K562 (cell line): ENCODE measurements at regions not wholly inside any gene's neighbourhood (a gene's known extent, or its start where the extent isn't known, plus 50 kb on each side); places are given as distances from the start of the nearest gene placed in this dataset.
"Not testable (repeated sequence)": the region's sequence is repeated elsewhere in the genome, so short reads cannot be mapped to it uniquely, and the experiment has no call there.

Experiments used
- ATF3 ChIP-seq, 2 experiments: fragments of 450-650 bp in 1 of 2; sonication (generic) in 1 of 2; formaldehyde crosslinking in 1 of 2; IDR thresholded peaks in 1 of 2; conservative IDR thresholded peaks in 1 of 2; 2 replicates each; pipeline versions ENCODE4 v1.6.1 to v1.8.1; 2016 to 2023; ENCODE audit warnings: mild to moderate bottlenecking in 2 of 2, moderate library complexity in 2 of 2, inconsistent platforms in 1 of 2, missing genetic modification reagents in 1 of 2
- BRCA1 ChIP-seq, 2 experiments: fragments of 450-650 bp in 1 of 2; sonication (generic) in 1 of 2; formaldehyde crosslinking in 1 of 2; IDR thresholded peaks; 2 replicates each; pipeline versions ENCODE4 v1.5.0 to v1.6.1; 2017 to 2020; ENCODE audit warnings: mild to moderate bottlenecking in 1 of 2, missing genetic modification reagents in 1 of 2
- CTCF ChIP-seq, 3 experiments: IDR thresholded peaks in 2 of 3; conservative IDR thresholded peaks in 1 of 3; 2 replicates each; pipeline ENCODE4 v1.5.1; 2011 to 2012; ENCODE audit warnings: low read length in 3 of 3, mild to moderate bottlenecking in 3 of 3, control low read depth in 2 of 3, improper control_type of control experiment in 1 of 3, inconsistent platforms in 1 of 3, low read depth in 1 of 3, mixed read lengths in 1 of 3, moderate library complexity in 1 of 3; ENCODE audit not compliant: insufficient read depth in 2 of 3
- ELK1 ChIP-seq: sonication (generic); formaldehyde crosslinking; IDR thresholded peaks from 2 replicates; pipeline ENCODE4 v1.8.1; 2022; ENCODE audit warnings: missing genetic modification reagents
- EP300 ChIP-seq: IDR thresholded peaks from 2 replicates; pipeline ENCODE4 v1.6.1; 2012; ENCODE audit warnings: low read length, improper control_type of control experiment
- MAX ChIP-seq: sonication (generic); formaldehyde crosslinking; IDR thresholded peaks from 2 replicates; pipeline ENCODE4 v1.9.0; 2022; ENCODE audit warnings: mild to moderate bottlenecking, missing genetic modification reagents
- ZBTB49 ChIP-seq: sonication (generic); formaldehyde crosslinking; IDR thresholded peaks from 2 replicates; pipeline ENCODE4 v1.8.0; 2022; ENCODE audit warnings: missing genetic modification reagents, mild to moderate bottlenecking, borderline replicate concordance
- ZNF561 ChIP-seq: fragments of 450-650 bp; formaldehyde crosslinking; conservative IDR thresholded peaks from 2 replicates; pipeline ENCODE4 v1.4.0; 2020; ENCODE audit warnings: mild to moderate bottlenecking, moderate library complexity
- ZSCAN29 ChIP-seq: fragments of 450-650 bp; IDR thresholded peaks from 2 replicates; pipeline ENCODE4 v1.6.1; 2017

GRCh38 chr7:66481229-66481628, 147.5 kb upstream of the KCTD7 start:
- TF ChIP-seq CTCF (IDR thresholded peaks at IDR 0.05 in 2 of 3, conservative IDR thresholded peaks at IDR 0.05 in 1 of 3; ENCODE audit: insufficient read depth in 2 of 3, low read depth in 1 of 3, low read length in 3 of 3); ELK1 (CRISPR knock-in tag); ZSCAN29; BRCA1 (IDR thresholded peaks at IDR 0.05); BRCA1 (CRISPR knock-in tag; IDR thresholded peaks at IDR 0.05); ZNF561; ZBTB49 (CRISPR knock-in tag); MAX (CRISPR knock-in tag); ATF3 (IDR thresholded peaks at IDR 0.05); ATF3 (CRISPR knock-in tag; conservative IDR thresholded peaks at IDR 0.05); EP300: not testable (repeated sequence)
